HUES64 (cell line): ENCODE measurements at regions not wholly inside any gene's neighbourhood (a gene's known extent, or its start where the extent isn't known, plus 50 kb on each side); places are given as distances from the start of the nearest gene placed in this dataset.
"Not testable (repeated sequence)": the region's sequence is repeated elsewhere in the genome, so short reads cannot be mapped to it uniquely, and the experiment has no call there.

Experiments
- H3K27ac ChIP-seq: 2 replicates; pipeline ENCODE4 v1.7.0; 2013; ENCODE audit warnings: low read depth, low read length, inconsistent platforms
- H3K27me3 ChIP-seq: 2 replicates; pipeline ENCODE4 v1.6.1; 2013; ENCODE audit warnings: mild to moderate bottlenecking, low read length; ENCODE audit not compliant: insufficient read depth
- H3K36me3 ChIP-seq: 2 replicates; pipeline ENCODE4 v1.6.1; 2013; ENCODE audit warnings: mild to moderate bottlenecking, low read length; ENCODE audit not compliant: insufficient read depth
- H3K4me1 ChIP-seq: 2 replicates; pipeline ENCODE4 v1.6.1; 2013; ENCODE audit warnings: mild to moderate bottlenecking, low read length, moderate library complexity; ENCODE audit not compliant: insufficient read depth
- H3K4me3 ChIP-seq: 2 replicates; pipeline ENCODE4 v1.5.1; 2013; ENCODE audit warnings: mild to moderate bottlenecking, low read length, moderate library complexity
- H3K9ac ChIP-seq: 2 replicates; pipeline ENCODE4 v1.6.1; 2013; ENCODE audit warnings: mild to moderate bottlenecking, low read depth, low read length
- H3K9me3 ChIP-seq: 2 replicates; pipeline ENCODE4 v1.6.1; 2013; ENCODE audit warnings: low read depth, low read length; ENCODE audit not compliant: insufficient read depth
- WGBS: fragments of 150-250, 120-280 bp; methylation state at CpG from one replicate; pipeline ENCODE4 v1.1.7; 2013; ENCODE audit warnings: missing lambda C conversion rate; 5-methylcytosine and 5-hydroxymethylcytosine counted together

DNA sequence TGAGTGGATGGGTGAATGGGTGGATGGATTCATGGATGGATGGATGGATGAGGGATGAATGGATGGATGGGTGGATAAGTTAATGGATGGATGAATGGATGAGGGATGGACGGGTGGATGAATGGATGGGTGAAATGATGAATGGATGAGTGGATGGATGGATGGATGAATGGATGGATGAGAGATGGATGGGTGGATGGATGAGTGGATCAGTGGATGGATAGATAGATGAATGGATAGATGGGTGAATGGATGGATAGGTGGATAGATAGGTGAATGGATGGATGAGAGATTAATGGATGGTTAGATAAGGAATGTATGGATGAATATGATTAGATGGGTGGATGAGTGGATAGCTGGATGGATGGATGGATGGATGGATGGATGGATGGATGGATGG lies 313.5 kb downstream of the NPHP4 start:
- Histone ChIP-seq H3K9me3 (0 out of 2 replicates have a peak, but pooled peaks cover 4% of the 10 kb centered on the region), H3K36me3 (no peaks in the 10 kb centered on the region), H3K27me3 (no peaks in the 10 kb centered on the region), H3K4me3 (no peak overlapping the region), H3K4me1 (no peaks in the 10 kb centered on the region), H3K9ac (no peak overlapping the region), H3K27ac (no peak overlapping the region)
- WGBS, result 85% methylated on average over 1 of the region's 1 CpG

DNA sequence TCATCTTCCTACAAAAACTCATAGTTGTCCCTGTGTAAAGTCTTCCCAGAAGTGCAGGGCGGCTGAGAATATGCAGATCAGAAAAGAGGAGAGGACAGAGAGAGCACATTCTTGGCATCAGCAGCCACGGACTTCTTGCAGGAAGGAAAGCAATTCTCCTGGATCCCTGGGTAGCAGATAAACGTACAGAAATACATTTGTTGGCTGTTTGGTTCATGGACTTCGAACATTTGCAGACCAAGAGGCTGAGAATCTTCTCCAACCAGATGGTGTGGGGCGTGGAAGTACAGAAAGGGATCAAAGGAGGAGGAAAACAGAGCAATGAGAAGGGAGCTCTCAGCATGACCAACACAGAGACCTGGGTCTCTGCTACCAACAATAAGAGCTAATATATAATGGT lies 319.9 kb downstream of the NPHP4 start:
- H3K27me3 ChIP-seq, H3K36me3 ChIP-seq: not testable (repeated sequence)
- 64% methylated on average over 5 of the region's 5 CpGs for WGBS

DNA sequence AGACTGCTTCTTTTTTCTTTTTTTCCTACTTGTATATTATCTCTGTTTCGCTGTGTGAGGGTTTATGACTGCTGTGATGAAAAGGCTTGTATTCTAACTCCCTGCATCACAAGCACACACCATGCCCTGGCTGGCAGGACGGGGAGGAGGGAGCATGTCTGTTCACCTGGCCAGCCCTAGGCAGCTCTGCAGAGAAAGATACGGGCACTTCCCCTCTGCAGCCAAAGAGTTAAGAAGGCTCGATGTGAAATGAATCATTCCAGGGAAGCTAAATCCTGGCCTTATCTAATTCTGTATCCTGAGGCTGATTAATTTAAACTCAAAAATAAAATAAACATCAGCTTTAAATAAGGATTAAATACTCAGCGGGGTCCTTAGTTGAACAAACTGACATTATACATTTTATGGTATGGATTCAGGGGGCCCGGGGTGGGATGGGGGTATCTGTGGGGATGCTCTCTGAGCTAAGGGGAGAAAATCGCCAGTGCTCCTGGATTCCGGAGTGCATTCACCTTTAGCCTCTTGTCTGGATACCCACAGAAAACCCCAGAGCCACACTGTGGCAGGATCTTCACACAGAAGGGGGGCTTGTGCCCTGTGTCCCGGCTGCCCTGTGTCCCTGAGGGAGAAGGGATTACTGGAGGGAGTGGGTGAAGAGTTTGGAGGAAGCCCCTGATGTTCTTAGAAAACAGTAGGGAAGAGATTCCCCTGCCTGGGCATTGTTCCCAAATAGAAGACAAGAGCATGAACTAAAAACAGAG lies 321.5 kb downstream of the NPHP4 start:
- no peaks in the 10 kb centered on the region for H3K4me1 ChIP-seq
- whole genome bisulfite sequencing, result 65% methylated on average over 8 of the region's 9 CpGs
- H3K27ac ChIP-seq, result no peak overlapping the region
- peaks cover 11% of the 10 kb centered on the region; the same call in 1 of the 2 replicates for H3K9me3 ChIP-seq
- no peaks in the 10 kb centered on the region for H3K36me3 ChIP-seq
- no peak overlapping the region for H3K9ac ChIP-seq
- no peaks in the 10 kb centered on the region for H3K27me3 ChIP-seq
- H3K4me3 ChIP-seq, result no peak overlapping the region

More for the DNA sequence above, 319.9 kb downstream of the NPHP4 start:
- not testable (repeated sequence) for H3K9ac ChIP-seq, H3K4me3 ChIP-seq, H3K4me1 ChIP-seq, H3K27ac ChIP-seq
- H3K9me3 ChIP-seq, result peaks cover 11% of the 10 kb centered on the region; the same call in 1 of the 2 replicates

DNA sequence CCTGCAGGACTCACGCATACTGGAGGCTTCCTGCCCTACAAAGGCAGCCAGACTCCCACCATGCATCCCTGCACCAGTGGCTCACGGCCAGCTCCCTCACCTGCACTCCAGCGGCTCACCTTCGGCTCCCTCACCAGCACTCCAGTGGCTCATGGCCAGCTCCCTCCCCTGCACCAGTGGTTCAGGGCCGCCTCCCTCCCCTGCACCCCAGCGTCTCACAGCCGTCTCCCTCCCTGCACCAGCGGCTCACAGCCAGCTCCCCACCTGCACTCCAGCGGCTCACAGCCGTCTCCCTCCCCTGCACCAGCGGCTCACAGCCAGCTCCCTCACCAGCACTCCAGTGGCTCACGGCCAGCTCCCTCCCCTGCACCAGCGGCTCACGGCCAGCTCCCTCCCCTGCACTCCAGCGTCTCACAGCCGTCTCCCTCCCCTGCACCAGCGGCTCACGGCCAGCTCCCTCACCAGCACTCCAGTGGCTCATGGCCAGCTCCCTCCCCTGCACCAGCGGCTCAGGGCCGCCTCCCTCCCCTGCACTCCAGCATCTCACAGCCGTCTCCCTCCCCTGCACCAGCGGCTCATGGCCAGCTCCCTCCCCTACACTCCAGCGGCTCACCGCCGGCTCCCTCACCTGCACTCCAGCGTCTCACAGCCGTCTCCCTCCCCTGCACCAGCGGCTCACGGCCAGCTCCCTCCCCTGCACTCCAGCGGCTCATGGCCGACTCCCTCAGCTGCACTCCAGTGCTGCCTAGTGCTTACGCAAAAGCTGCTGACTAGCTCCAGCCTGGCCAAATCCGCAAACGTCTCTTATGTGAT lies 324.5 kb downstream of the NPHP4 start:
- H3K4me3 ChIP-seq, result peak overlapping the region; percentile 34
- 63% methylated on average over 34 of the region's 34 CpGs for WGBS
- H3K27me3 ChIP-seq, result no peaks in the 10 kb centered on the region

DNA sequence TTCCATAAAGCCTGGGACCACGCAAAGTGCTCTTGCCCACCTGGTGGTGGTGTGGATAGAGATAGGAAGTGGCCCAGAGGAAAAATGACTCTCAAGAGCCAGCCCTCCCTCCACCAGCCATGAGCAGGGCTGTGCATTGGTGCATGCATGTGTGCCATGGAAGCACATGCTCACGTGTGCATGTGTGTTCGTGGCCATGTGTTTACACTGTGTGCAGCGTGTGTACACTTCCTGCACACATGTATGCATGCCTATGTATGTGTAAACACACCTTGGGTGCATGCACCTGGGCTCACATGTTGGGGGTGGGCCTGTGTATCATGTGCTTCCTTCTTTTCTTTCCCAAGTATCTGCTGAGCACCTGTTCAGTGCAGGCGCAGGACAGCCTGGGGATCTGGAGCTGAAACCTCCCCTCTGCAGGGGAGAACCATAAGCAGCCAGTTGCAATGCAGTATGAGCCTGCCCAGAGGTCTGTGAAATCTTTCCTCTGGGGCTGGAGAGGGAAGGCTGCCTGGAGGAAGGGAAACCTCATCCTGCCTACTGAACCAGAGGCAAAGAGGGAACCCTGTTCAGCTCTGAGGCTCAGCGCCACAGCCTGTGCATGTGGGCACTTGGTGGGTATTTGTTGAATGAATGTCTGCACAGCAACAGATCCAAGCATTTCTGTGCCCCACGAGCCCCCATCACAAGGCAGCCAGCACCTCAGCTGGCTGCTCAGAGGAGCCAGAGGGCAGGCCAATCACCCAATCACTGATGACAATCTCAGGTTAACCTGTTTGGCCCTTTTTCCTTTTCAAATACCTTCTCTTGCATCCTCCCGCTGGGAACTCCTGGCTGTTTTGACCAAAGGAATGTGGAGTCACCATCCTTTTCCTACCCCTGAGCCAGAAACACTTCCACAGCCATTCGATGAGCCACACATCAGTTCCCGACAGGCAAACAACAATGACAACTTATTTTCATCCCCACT lies 327.0 kb downstream of the NPHP4 start:
- Histone ChIP-seq H3K4me3 (no peak overlapping the region), H3K27ac (no peak overlapping the region), H3K36me3 (no peaks in the 10 kb centered on the region), H3K27me3 (no peaks in the 10 kb centered on the region), H3K9me3 (no peaks in the 10 kb centered on the region), H3K4me1 (no peaks in the 10 kb centered on the region), H3K9ac (no peak overlapping the region)
- 85% methylated on average over 10 of the region's 10 CpGs for WGBS

More for the DNA sequence above, 324.5 kb downstream of the NPHP4 start:
- Histone ChIP-seq H3K36me3 (no peaks in the 10 kb centered on the region), H3K9ac (no peak overlapping the region), H3K4me1 (no peaks in the 10 kb centered on the region), H3K27ac (no peak overlapping the region), H3K9me3 (peaks cover 6% of the 10 kb centered on the region; the same call in 1 of the 2 replicates)

DNA sequence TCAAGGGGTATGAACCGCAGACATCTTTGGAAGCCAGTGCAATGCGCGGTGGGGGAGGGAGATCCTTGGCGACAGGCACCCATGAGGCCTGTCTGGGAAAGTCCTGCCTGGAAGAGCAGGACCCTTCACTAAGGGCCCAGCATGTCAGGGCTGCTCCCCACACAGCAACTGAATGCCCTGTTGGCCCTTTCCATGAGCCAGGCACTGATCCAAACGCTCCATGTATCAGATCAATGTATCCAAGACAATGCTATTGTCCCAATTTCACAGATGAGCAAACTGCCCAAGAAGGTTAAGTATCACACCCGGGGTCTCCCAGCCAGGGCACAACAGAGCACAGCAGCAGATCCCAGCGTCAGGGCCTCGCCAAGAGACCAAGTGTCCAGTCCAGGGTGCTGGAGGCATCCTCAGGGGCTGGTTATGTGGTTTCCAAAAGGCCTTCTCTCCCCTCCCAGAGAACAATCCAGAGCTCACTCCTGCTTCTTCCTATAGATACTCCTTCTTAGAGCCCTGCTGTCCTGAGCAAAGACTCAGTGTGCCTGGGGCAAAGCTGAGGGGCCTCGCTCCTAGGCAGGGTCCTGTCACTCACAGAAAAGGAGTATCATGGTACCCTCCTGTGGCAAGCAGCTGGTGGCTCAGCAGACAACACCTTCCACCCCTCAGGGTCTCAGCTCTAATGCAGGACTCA lies 328.0 kb downstream of the NPHP4 start:
- Histone ChIP-seq H3K9me3 (no peaks in the 10 kb centered on the region), H3K27me3 (no peaks in the 10 kb centered on the region), H3K9ac (no peak overlapping the region), H3K36me3 (no peaks in the 10 kb centered on the region), H3K4me3 (no peak overlapping the region), H3K27ac (no peak overlapping the region), H3K4me1 (no peaks in the 10 kb centered on the region)
- 92% methylated on average over 9 of the region's 9 CpGs for WGBS

DNA sequence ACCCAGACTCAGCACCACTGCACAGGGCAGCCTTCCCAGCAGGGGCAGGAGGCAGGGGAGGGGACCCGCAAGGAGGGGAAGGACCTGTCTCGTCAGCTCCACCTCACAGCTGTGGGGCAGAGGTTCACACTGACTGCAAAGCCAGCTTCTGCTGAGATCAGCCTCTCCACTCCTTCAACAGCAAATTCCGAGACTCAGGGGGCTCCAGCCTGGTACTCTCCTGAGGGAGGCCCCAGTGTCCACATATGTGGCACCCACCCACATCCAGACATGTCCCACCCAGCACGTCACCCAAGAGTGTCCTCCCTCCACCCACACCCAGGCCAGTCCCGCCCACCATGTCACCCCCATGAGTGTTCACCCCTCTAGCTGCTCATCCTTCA lies 329.5 kb downstream of the NPHP4 start:
- no peaks in the 10 kb centered on the region for H3K9me3 ChIP-seq
- no peaks in the 10 kb centered on the region for H3K4me1 ChIP-seq
- H3K9ac ChIP-seq, result no peak overlapping the region
- no peak overlapping the region for H3K27ac ChIP-seq
- H3K4me3 ChIP-seq, result no peak overlapping the region
- no peaks in the 10 kb centered on the region for H3K36me3 ChIP-seq
- 85% methylated on average over 5 of the region's 5 CpGs for WGBS
- H3K27me3 ChIP-seq, result no peaks in the 10 kb centered on the region

DNA sequence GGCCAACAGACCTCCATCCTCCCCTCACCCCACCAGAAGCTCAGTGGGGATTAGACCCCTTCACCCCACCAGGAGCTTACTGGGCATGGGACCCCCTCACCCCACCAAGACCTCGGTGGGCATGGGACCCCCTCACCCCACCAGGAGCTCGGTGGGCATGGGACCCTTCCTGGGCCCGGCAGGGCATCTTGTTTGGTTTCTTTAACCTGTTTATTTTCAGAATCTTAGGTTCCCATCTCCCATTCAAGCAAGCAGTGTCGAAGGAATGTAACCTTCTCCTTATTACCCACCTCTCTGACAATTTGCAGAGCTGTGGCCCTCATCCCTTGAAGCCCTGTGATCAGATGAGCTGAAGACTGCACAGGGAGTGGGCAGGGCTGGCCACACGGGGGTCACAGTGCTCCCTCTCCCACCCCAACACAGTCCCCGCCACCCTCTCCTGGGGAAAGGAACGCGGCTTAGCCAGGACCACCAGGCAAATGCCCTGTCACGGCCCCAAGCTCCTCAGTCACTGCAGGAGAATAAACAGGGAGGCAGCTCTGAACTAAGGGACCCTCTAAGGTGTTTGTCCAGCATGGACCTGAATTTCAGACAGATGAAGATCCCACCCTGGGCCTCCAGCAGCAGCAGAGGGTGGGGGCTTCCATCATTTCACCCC lies 330.0 kb downstream of the NPHP4 start:
- Histone ChIP-seq H3K4me1 (no peaks in the 10 kb centered on the region), H3K27ac (no peak overlapping the region), H3K36me3 (no peaks in the 10 kb centered on the region), H3K9ac (no peak overlapping the region), H3K9me3 (no peaks in the 10 kb centered on the region), H3K27me3 (no peaks in the 10 kb centered on the region), H3K4me3 (no peak overlapping the region)
- WGBS, result 86% methylated on average over 9 of the region's 9 CpGs

DNA sequence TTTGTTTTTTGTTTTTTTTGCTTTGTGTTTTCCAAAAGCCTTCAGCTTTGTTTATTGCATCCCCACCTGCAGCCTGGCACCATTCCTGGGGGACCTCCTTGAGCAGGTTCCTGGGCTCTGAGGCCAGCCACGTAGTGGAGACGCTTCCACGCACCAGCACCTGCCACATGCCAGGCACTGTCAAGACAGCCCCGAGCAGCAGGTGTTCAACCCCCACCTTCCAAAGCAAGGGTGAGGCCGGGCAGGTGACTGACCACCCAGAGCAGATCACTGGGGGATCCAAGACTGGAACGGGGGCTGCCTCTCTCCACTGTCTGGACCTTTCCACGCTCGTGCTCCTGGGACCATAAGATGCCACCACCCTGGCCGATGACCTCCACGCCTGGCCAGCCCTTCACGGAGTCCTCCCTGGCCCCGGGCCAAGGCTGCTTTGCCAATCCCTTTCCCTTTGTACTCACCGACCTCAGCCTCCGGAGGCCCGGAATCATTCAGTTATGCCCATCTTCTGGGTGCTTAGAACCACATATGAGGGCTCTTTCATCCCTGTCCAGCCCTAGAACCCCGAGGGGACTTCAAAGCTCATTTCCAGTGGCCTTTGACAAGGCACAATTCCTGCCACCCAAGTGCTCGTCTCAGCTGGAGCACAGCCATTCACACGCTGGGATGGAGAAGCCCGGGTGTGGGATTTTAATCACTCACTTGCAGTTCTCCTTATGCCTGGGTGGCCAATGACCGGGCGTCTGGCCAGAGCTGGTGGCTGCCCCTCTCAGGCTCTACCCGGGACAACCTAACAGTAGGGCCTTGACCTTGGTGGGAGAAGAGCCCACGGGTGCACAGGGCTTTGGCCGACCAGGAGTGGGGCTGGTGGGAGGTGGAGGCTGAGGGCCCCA lies 330.8 kb downstream of the NPHP4 start:
- 95% methylated on average over 24 of the region's 24 CpGs for whole genome bisulfite sequencing
- no peak overlapping the region for H3K27ac ChIP-seq
- H3K36me3 ChIP-seq, result no peaks in the 10 kb centered on the region
- H3K27me3 ChIP-seq, result no peaks in the 10 kb centered on the region
- H3K9ac ChIP-seq, result no peak overlapping the region
- no peak overlapping the region for H3K4me3 ChIP-seq
- no peaks in the 10 kb centered on the region for H3K4me1 ChIP-seq
- H3K9me3 ChIP-seq, result no peaks in the 10 kb centered on the region
